ENCODE measurements at regions not wholly inside any gene's neighbourhood (a gene's known extent, or its start where the extent isn't known, plus 50 kb on each side); places are given as distances from the start of the nearest gene placed in this dataset.
"Not testable (repeated sequence)": the region's sequence is repeated elsewhere in the genome, so short reads cannot be mapped to it uniquely, and the experiment has no call there.

- DNase-seq: no peak
- no peaks in the 10 kb centered on the region for H3K36me3 Mint-ChIP-seq (ENCODE audit: low read depth)
- H3K27ac Mint-ChIP-seq: no peak overlapping the region
- H3K27me3 Mint-ChIP-seq: peaks cover 7% of the 10 kb centered on the region
- H3K9me3 Mint-ChIP-seq: peaks cover 6% of the 10 kb centered on the region
- intact Hi-C loops (cut with micrococcal nuclease): no loop called here
- H3K4me1 Mint-ChIP-seq: no peaks in the 10 kb centered on the region
- no peak overlapping the region for H3K4me3 Mint-ChIP-seq
Measured at GRCh38 chr11:13216019-13216710, 61.4 kb upstream of the BMAL1 start.

GRCh38 chr11:13216711-13217075, 60.9 kb upstream of the BMAL1 start:
- Mint-ChIP-seq H3K4me3 (no peak overlapping the region), H3K9me3 (peaks cover 6% of the 10 kb centered on the region), H3K4me1 (no peaks in the 10 kb centered on the region), H3K36me3 (ENCODE audit: low read depth) (no peaks in the 10 kb centered on the region), H3K27ac (no peak overlapping the region), H3K27me3 (peaks cover 7% of the 10 kb centered on the region)
- intact Hi-C loops (cut with micrococcal nuclease): no loop called here
- no peak for DNase-seq

- H3K27me3 Mint-ChIP-seq; H3K9me3 Mint-ChIP-seq; H3K27ac Mint-ChIP-seq; H3K36me3 Mint-ChIP-seq (ENCODE audit: low read depth); H3K4me3 Mint-ChIP-seq; DNase-seq; H3K4me1 Mint-ChIP-seq; intact Hi-C loops (cut with micrococcal nuclease): not testable (repeated sequence)
Measured at GRCh38 chr11:13218685-13219084, 58.9 kb upstream of the BMAL1 start.

- Mint-ChIP-seq H3K36me3 (ENCODE audit: low read depth) (no peaks in the 10 kb centered on the region), H3K27me3 (peaks cover 6% of the 10 kb centered on the region), H3K9me3 (peaks cover 6% of the 10 kb centered on the region), H3K4me1 (no peaks in the 10 kb centered on the region), H3K27ac (no peak overlapping the region), H3K4me3 (no peak overlapping the region)
- DNase-seq: no peak
- intact Hi-C loops (cut with micrococcal nuclease): no loop called here
Measured at GRCh38 chr11:13220148-13220547, 57.4 kb upstream of the BMAL1 start.

- intact Hi-C loops (cut with micrococcal nuclease): no loop called here
- no peak for DNase-seq
- no peak overlapping the region for H3K27ac Mint-ChIP-seq
- H3K36me3 Mint-ChIP-seq (ENCODE audit: low read depth): no peaks in the 10 kb centered on the region
- H3K27me3 Mint-ChIP-seq: peaks cover 4% of the 10 kb centered on the region
- peaks cover 6% of the 10 kb centered on the region for H3K9me3 Mint-ChIP-seq
- no peak overlapping the region for H3K4me3 Mint-ChIP-seq
- H3K4me1 Mint-ChIP-seq: no peaks in the 10 kb centered on the region
Measured at GRCh38 chr11:13221722-13222121, 55.9 kb upstream of the BMAL1 start.

- intact Hi-C loops (cut with micrococcal nuclease): no loop called here
Measured at GRCh38 chr11:13222285-13222684, 55.3 kb upstream of the BMAL1 start.

GRCh38 chr11:13223112-13223511, 54.5 kb upstream of the BMAL1 start:
- intact Hi-C loops (cut with micrococcal nuclease): no loop called here

More at GRCh38 chr11:13222285-13222684, 55.3 kb upstream of the BMAL1 start:
- Mint-ChIP-seq H3K27me3 (peaks cover 4% of the 10 kb centered on the region), H3K36me3 (ENCODE audit: low read depth) (no peaks in the 10 kb centered on the region), H3K9me3 (peaks cover 6% of the 10 kb centered on the region), H3K4me3 (no peak overlapping the region), H3K4me1 (no peaks in the 10 kb centered on the region), H3K27ac (no peak overlapping the region)
- no peak for DNase-seq

GRCh38 chr11:13224324-13224723, 53.3 kb upstream of the BMAL1 start:
- DNase-seq: no peak
- Mint-ChIP-seq H3K27ac (no peak overlapping the region), H3K36me3 (ENCODE audit: low read depth) (no peaks in the 10 kb centered on the region), H3K27me3 (peaks cover 8% of the 10 kb centered on the region), H3K9me3 (peaks cover under 1% of the 10 kb centered on the region), H3K4me1 (peaks cover 4% of the 10 kb centered on the region), H3K4me3 (no peak overlapping the region)
- intact Hi-C loops (cut with micrococcal nuclease): no loop called here

More at GRCh38 chr11:13223112-13223511, 54.5 kb upstream of the BMAL1 start:
- Mint-ChIP-seq H3K27ac (no peak overlapping the region), H3K4me3 (no peak overlapping the region), H3K9me3 (peaks cover 6% of the 10 kb centered on the region), H3K36me3 (ENCODE audit: low read depth) (no peaks in the 10 kb centered on the region), H3K4me1 (no peaks in the 10 kb centered on the region), H3K27me3 (peaks cover 7% of the 10 kb centered on the region)
- DNase-seq: no peak

GRCh38 chr11:13225038-13226001, 52.3 kb upstream of the BMAL1 start:
- no peak overlapping the region for H3K4me3 Mint-ChIP-seq
- no peak overlapping the region for H3K27ac Mint-ChIP-seq
- no peaks in the 10 kb centered on the region for H3K36me3 Mint-ChIP-seq (ENCODE audit: low read depth)
- H3K9me3 Mint-ChIP-seq: no peaks in the 10 kb centered on the region
- H3K4me1 Mint-ChIP-seq: peaks cover 4% of the 10 kb centered on the region
- peaks cover 12% of the 10 kb centered on the region for H3K27me3 Mint-ChIP-seq
- intact Hi-C loops (cut with micrococcal nuclease): no loop called here
- no peak for DNase-seq

- peaks cover 18% of the 10 kb centered on the region for H3K27me3 Mint-ChIP-seq
- no peak overlapping the region for H3K27ac Mint-ChIP-seq
- H3K36me3 Mint-ChIP-seq (ENCODE audit: low read depth): no peaks in the 10 kb centered on the region
- H3K9me3 Mint-ChIP-seq: no peaks in the 10 kb centered on the region
- no peak for DNase-seq
- no peak overlapping the region for H3K4me3 Mint-ChIP-seq
- intact Hi-C loops (cut with micrococcal nuclease): no loop called here
- H3K4me1 Mint-ChIP-seq: peaks cover 4% of the 10 kb centered on the region
Measured at GRCh38 chr11:13227676-13228255, 49.8 kb upstream of the BMAL1 start.
